ENCODE measurements at regions not wholly inside any gene's neighbourhood (a gene's known extent, or its start where the extent isn't known, plus 50 kb on each side); places are given as distances from the start of the nearest gene placed in this dataset.

DNA sequence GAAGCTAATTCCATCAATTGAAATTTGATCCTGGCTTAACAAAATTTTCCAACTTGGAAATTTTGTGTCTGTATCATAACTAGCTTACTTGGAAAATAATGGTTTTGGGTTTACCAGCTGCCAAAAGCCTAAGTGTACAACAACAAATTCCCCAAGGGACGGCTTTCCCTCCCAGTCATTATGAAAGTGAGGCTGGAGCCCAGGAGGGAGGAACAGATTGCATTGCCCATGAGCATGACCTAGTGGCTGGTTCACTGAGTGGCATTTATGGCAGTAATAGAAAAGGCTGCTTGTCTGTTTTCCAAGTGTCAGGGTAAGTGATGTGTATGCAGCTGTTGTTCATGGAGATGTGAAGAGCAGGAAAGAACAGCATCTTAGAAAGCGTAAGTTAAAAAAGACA, 70.8 kb upstream of the HHIP start (continued):
- TF ChIP-seq, protein P1, sequence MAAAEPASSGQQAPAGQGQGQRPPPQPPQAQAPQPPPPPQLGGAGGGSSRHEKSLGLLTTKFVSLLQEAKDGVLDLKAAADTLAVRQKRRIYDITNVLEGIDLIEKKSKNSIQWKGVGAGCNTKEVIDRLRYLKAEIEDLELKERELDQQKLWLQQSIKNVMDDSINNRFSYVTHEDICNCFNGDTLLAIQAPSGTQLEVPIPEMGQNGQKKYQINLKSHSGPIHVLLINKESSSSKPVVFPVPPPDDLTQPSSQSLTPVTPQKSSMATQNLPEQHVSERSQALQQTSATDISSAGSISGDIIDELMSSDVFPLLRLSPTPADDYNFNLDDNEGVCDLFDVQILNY (CRISPR knock-in tag; IDR thresholded peaks at IDR 0.05): no peak
- TF ChIP-seq, protein P2, sequence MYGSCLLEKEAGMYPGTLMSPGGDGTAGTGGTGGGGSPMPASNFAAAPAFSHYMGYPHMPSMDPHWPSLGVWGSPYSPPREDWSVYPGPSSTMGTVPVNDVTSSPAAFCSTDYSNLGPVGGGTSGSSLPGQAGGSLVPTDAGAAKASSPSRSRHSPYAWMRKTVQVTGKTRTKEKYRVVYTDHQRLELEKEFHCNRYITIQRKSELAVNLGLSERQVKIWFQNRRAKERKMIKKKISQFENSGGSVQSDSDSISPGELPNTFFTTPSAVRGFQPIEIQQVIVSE (CRISPR knock-in tag; IDR thresholded peaks at IDR 0.05; ENCODE audit: borderline replicate concordance): no peak
- no peak for TF ChIP-seq ZBTB21 (CRISPR knock-in tag; IDR thresholded peaks at IDR 0.05; ENCODE audit: borderline replicate concordance)
- TF ChIP-seq JUN (CRISPR knock-in tag; IDR thresholded peaks at IDR 0.05): no peak

DNA sequence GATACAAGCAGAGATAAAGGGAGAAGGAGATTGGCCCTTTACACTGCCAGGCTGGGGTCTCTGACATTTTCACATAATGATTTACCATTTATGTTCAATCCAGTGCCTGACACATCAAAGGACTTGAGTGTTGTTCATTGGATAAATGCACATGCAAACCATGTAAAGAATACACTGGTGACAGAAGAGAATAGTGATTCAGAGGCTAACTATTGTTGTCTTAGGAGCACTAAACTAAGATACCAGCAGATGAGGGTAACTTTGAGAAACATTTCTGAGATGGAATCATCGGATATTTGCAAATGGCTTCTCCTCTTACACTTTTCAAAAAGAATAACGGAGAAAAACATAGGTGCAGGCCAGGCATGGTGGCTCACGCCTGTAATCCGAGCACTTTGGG, 67.3 kb upstream of the HHIP start:
- POLR2A ChIA-PET: interaction anchor here (0.7 kb wide), 1 partner anchor 354 kb away, joined by 4 read pairs; no protein-coding TSS in a partner anchor
- Mint-ChIP-seq H3K4me1 (0 out of 2 replicates have a peak, but pooled peaks cover 2% of the 10 kb centered on the region), H3K36me3 (no peaks in the 10 kb centered on the region), H3K9me3 (peaks cover 4% of the 10 kb centered on the region), H3K27ac (no peak overlapping the region), H3K4me3 (no peak overlapping the region), H3K27me3 (ENCODE audit: low read depth) (no peaks in the 10 kb centered on the region)
- DNase-seq (ENCODE audit: low spot score): no peak
- ATAC-seq: no peak
- CTCF ChIA-PET: no interaction called here
- TF ChIP-seq TP53 (CRISPR knock-in tag; IDR thresholded peaks at IDR 0.05) (no peak), NFE2L1 (CRISPR knock-in tag; IDR thresholded peaks at IDR 0.05) (no peak), ZNF396 (CRISPR knock-in tag; IDR thresholded peaks at IDR 0.05; ENCODE audit: borderline replicate concordance) (no peak), EMX1 (CRISPR knock-in tag; IDR thresholded peaks at IDR 0.05) (no peak), GTF2I (CRISPR knock-in tag; conservative IDR thresholded peaks at IDR 0.05) (no peak), NR2C2 (CRISPR knock-in tag; IDR thresholded peaks at IDR 0.05) (no peak), FOXP1 (CRISPR knock-in tag; IDR thresholded peaks at IDR 0.05; ENCODE audit: borderline replicate concordance) (no peak), RELA (CRISPR knock-in tag; IDR thresholded peaks at IDR 0.05; ENCODE audit: borderline replicate concordance) (no peak), SMAD4 (CRISPR knock-in tag; IDR thresholded peaks at IDR 0.05) (no peak), CREB1 (CRISPR knock-in tag; IDR thresholded peaks at IDR 0.05) (no peak), FOXJ3 (CRISPR knock-in tag; IDR thresholded peaks at IDR 0.05; ENCODE audit: borderline replicate concordance) (no peak)
- TF ChIP-seq, protein P3, sequence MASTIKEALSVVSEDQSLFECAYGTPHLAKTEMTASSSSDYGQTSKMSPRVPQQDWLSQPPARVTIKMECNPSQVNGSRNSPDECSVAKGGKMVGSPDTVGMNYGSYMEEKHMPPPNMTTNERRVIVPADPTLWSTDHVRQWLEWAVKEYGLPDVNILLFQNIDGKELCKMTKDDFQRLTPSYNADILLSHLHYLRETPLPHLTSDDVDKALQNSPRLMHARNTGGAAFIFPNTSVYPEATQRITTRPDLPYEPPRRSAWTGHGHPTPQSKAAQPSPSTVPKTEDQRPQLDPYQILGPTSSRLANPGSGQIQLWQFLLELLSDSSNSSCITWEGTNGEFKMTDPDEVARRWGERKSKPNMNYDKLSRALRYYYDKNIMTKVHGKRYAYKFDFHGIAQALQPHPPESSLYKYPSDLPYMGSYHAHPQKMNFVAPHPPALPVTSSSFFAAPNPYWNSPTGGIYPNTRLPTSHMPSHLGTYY (CRISPR knock-in tag; IDR thresholded peaks at IDR 0.05): no peak
- TF ChIP-seq, protein P4, sequence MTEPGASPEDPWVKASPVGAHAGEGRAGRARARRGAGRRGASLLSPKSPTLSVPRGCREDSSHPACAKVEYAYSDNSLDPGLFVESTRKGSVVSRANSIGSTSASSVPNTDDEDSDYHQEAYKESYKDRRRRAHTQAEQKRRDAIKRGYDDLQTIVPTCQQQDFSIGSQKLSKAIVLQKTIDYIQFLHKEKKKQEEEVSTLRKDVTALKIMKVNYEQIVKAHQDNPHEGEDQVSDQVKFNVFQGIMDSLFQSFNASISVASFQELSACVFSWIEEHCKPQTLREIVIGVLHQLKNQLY (CRISPR knock-in tag; IDR thresholded peaks at IDR 0.05): no peak
- TF ChIP-seq, protein P5, sequence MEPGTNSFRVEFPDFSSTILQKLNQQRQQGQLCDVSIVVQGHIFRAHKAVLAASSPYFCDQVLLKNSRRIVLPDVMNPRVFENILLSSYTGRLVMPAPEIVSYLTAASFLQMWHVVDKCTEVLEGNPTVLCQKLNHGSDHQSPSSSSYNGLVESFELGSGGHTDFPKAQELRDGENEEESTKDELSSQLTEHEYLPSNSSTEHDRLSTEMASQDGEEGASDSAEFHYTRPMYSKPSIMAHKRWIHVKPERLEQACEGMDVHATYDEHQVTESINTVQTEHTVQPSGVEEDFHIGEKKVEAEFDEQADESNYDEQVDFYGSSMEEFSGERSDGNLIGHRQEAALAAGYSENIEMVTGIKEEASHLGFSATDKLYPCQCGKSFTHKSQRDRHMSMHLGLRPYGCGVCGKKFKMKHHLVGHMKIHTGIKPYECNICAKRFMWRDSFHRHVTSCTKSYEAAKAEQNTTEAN (CRISPR knock-in tag; IDR thresholded peaks at IDR 0.05): no peak
- TF ChIP-seq, protein P6, sequence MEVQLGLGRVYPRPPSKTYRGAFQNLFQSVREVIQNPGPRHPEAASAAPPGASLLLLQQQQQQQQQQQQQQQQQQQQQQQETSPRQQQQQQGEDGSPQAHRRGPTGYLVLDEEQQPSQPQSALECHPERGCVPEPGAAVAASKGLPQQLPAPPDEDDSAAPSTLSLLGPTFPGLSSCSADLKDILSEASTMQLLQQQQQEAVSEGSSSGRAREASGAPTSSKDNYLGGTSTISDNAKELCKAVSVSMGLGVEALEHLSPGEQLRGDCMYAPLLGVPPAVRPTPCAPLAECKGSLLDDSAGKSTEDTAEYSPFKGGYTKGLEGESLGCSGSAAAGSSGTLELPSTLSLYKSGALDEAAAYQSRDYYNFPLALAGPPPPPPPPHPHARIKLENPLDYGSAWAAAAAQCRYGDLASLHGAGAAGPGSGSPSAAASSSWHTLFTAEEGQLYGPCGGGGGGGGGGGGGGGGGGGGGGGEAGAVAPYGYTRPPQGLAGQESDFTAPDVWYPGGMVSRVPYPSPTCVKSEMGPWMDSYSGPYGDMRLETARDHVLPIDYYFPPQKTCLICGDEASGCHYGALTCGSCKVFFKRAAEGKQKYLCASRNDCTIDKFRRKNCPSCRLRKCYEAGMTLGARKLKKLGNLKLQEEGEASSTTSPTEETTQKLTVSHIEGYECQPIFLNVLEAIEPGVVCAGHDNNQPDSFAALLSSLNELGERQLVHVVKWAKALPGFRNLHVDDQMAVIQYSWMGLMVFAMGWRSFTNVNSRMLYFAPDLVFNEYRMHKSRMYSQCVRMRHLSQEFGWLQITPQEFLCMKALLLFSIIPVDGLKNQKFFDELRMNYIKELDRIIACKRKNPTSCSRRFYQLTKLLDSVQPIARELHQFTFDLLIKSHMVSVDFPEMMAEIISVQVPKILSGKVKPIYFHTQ (CRISPR knock-in tag; IDR thresholded peaks at IDR 0.05): no peak
- TF ChIP-seq, protein P7, sequence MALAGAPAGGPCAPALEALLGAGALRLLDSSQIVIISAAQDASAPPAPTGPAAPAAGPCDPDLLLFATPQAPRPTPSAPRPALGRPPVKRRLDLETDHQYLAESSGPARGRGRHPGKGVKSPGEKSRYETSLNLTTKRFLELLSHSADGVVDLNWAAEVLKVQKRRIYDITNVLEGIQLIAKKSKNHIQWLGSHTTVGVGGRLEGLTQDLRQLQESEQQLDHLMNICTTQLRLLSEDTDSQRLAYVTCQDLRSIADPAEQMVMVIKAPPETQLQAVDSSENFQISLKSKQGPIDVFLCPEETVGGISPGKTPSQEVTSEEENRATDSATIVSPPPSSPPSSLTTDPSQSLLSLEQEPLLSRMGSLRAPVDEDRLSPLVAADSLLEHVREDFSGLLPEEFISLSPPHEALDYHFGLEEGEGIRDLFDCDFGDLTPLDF (CRISPR knock-in tag; IDR thresholded peaks at IDR 0.05): no peak
- TF ChIP-seq, protein P8, sequence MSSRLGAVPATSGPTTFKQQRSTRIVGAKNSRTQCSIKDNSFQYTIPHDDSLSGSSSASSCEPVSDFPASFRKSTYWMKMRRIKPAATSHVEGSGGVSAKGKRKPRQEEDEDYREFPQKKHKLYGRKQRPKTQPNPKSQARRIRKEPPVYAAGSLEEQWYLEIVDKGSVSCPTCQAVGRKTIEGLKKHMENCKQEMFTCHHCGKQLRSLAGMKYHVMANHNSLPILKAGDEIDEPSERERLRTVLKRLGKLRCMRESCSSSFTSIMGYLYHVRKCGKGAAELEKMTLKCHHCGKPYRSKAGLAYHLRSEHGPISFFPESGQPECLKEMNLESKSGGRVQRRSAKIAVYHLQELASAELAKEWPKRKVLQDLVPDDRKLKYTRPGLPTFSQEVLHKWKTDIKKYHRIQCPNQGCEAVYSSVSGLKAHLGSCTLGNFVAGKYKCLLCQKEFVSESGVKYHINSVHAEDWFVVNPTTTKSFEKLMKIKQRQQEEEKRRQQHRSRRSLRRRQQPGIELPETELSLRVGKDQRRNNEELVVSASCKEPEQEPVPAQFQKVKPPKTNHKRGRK (CRISPR knock-in tag; IDR thresholded peaks at IDR 0.05; ENCODE audit: borderline replicate concordance): no peak
- TF ChIP-seq, protein P9, sequence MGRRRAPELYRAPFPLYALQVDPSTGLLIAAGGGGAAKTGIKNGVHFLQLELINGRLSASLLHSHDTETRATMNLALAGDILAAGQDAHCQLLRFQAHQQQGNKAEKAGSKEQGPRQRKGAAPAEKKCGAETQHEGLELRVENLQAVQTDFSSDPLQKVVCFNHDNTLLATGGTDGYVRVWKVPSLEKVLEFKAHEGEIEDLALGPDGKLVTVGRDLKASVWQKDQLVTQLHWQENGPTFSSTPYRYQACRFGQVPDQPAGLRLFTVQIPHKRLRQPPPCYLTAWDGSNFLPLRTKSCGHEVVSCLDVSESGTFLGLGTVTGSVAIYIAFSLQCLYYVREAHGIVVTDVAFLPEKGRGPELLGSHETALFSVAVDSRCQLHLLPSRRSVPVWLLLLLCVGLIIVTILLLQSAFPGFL (CRISPR knock-in tag; IDR thresholded peaks at IDR 0.05; ENCODE audit: borderline replicate concordance): no peak
- TF ChIP-seq, protein P10, sequence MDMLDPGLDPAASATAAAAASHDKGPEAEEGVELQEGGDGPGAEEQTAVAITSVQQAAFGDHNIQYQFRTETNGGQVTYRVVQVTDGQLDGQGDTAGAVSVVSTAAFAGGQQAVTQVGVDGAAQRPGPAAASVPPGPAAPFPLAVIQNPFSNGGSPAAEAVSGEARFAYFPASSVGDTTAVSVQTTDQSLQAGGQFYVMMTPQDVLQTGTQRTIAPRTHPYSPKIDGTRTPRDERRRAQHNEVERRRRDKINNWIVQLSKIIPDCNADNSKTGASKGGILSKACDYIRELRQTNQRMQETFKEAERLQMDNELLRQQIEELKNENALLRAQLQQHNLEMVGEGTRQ (CRISPR knock-in tag; IDR thresholded peaks at IDR 0.05): no peak

All from WTC11 (cell line).